Activated CD4-positive, alpha-beta T cell treated with anti-CD3 and anti-CD28 coated beads, Interleukin-2, amount 10 ng/mL, durations not matched to agents 7 days and 5 days (primary cell): ENCODE measurements at regions not wholly inside any gene's neighbourhood (a gene's known extent, or its start where the extent isn't known, plus 50 kb on each side); places are given as distances from the start of the nearest gene placed in this dataset.
"Not testable (repeated sequence)": the region's sequence is repeated elsewhere in the genome, so short reads cannot be mapped to it uniquely, and the experiment has no call there.

Experiments
- CTCF ChIA-PET: fragments of 350-600 bp; sonication (Branson Sonifier 250); formaldehyde crosslinking; loops from one replicate; lab custom pipeline; 2021; ENCODE audit warnings: antibody characterized with exemption; lab: Charles Lee
- POLR2A ChIA-PET: fragments of 350-600 bp; sonication (Branson Sonifier 250); formaldehyde crosslinking; loops from one replicate; lab custom pipeline; 2021; ENCODE audit warnings: antibody characterized with exemption; lab: Charles Lee
- DNase-seq: peaks from one replicate; pipeline ENCODE4 v3.0.0-alpha.2; 2020
- H3K27ac Mint-ChIP-seq: one replicate; pipeline ENCODE4 v1.8.0; 2021; ENCODE audit warnings: mild to moderate bottlenecking, moderate library complexity, mixed read lengths
- H3K27me3 Mint-ChIP-seq: one replicate; pipeline ENCODE4 v1.8.0; 2021; ENCODE audit warnings: mixed read lengths
- H3K36me3 Mint-ChIP-seq: one replicate; pipeline ENCODE4 v1.8.0; 2021; ENCODE audit warnings: low read depth, mixed read lengths
- H3K4me1 Mint-ChIP-seq: one replicate; pipeline ENCODE4 v1.8.0; 2021; ENCODE audit warnings: mixed read lengths
- H3K4me3 Mint-ChIP-seq: one replicate; pipeline ENCODE4 v1.8.0; 2021; ENCODE audit warnings: mild to moderate bottlenecking, moderate library complexity, mixed read lengths
- H3K9me3 Mint-ChIP-seq: one replicate; pipeline ENCODE4 v1.8.0; 2021; ENCODE audit warnings: mixed read lengths

DNA sequence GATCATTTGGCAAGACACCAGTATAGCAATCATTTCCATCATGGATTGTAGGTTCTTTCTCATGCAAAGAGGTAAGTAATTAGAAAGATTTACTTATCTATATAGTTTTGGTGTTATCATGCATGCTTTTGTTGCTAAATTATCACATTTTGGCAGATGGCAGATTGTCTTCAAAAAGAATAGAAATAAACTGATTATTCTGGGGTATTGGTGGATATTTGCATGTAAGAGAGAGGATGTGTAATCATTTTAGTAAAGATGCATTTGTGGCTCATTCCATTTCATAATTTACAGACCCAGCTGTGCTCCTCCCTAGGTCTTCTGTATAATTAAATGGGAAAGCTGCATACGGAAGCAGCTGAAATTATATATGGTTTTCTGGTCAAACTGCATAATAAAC, 875.7 kb upstream of the ANO3 start:
- Mint-ChIP-seq H3K36me3 (no peaks in the 10 kb centered on the region), H3K9me3 (peaks cover 11% of the 10 kb centered on the region), H3K4me3 (no peak overlapping the region)

DNA sequence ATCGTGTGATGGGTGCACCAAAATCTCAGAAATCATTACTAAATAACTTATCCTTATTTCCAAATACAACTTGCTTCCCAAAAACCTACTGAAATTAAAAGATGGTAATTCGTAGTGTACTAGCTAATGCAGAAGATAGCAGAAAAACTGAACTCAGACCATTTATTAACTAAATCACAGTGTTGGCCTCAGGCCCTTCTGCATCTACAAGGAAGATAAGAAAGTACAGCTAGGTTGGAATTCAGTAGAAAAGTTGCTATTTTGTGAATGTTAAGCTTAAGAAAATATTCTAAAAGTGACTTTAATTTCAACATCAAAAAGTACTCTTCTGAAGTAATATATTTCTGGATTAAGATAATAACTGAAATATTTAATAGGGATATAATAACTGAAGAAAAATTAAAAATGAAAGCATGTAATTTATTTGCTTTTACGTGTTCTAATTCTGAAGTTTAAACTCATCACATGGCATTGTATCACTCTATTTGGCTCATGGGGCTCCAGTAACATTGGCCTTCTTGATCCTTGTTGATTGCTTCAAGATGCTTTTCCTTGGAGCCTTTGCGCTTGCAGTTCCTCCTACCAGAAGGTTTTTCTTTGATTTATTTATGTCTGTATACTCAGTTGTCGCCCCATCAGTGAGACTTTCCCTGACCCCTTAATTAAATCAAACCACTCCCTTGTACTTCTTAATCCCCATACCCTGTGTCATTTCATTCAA, 847.9 kb upstream of the ANO3 start:
- ChIA-PET CTCF (no interaction called here), POLR2A (no interaction called here)
- H3K4me1 Mint-ChIP-seq = no peaks in the 10 kb centered on the region
- H3K27ac Mint-ChIP-seq = no peak overlapping the region
- H3K9me3 Mint-ChIP-seq = peaks cover 3% of the 10 kb centered on the region
- no peak for DNase-seq
- no peak overlapping the region for H3K4me3 Mint-ChIP-seq
- no peaks in the 10 kb centered on the region for H3K36me3 Mint-ChIP-seq
- no peaks in the 10 kb centered on the region for H3K27me3 Mint-ChIP-seq

More for the DNA sequence above, 875.7 kb upstream of the ANO3 start:
- POLR2A ChIA-PET = no interaction called here
- H3K27ac Mint-ChIP-seq = no peak overlapping the region
- no peak for DNase-seq
- no peaks in the 10 kb centered on the region for H3K27me3 Mint-ChIP-seq
- no peaks in the 10 kb centered on the region for H3K4me1 Mint-ChIP-seq
- CTCF ChIA-PET = no interaction called here

DNA sequence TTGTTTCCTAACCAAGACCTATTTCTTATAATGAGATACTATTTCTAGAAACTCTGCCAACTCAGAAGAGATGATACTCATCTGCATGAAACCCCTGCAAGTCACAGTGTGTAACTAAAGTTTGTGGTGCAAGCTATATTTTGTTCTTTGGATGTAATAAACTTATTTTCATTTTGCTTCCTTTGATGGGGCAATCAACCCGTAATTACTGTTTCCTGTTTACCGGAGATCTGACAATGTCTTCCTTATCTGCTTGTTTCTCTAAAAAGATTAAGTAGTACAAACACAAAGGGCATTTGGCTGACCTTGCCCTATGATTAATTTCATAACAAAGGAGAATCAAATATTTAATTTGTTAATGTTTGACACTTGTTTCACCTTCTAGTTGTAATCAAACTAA, 846.6 kb upstream of the ANO3 start:
- Mint-ChIP-seq H3K27ac (no peak overlapping the region), H3K36me3 (no peaks in the 10 kb centered on the region), H3K9me3 (peaks cover 3% of the 10 kb centered on the region), H3K4me3 (no peak overlapping the region), H3K27me3 (no peaks in the 10 kb centered on the region), H3K4me1 (no peaks in the 10 kb centered on the region)
- ChIA-PET POLR2A (no interaction called here), CTCF (no interaction called here)
- DNase-seq = no peak

DNA sequence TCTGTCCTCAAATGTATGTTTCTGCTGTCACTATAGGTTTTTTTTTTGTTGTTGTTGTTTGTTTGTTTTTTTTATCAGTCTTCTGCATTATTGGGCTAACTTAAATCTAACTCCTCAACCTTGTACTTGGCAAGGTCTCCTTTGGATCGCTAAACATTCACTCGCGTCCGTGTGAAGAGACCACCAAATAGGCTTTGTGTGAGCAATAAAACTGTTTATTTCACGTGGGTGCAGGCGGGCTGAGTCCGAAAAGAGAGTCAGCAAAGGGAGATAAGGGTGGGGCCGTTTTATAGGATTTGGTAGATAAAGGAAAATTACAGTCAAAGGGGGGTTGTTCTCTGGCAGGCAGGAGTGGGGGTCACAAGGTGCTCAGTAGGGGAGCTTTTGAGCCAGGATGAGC, 845.6 kb upstream of the ANO3 start:
- POLR2A ChIA-PET, H3K36me3 Mint-ChIP-seq, H3K9me3 Mint-ChIP-seq, H3K4me1 Mint-ChIP-seq, DNase-seq, CTCF ChIA-PET, H3K4me3 Mint-ChIP-seq, H3K27me3 Mint-ChIP-seq, H3K27ac Mint-ChIP-seq: not testable (repeated sequence)

DNA sequence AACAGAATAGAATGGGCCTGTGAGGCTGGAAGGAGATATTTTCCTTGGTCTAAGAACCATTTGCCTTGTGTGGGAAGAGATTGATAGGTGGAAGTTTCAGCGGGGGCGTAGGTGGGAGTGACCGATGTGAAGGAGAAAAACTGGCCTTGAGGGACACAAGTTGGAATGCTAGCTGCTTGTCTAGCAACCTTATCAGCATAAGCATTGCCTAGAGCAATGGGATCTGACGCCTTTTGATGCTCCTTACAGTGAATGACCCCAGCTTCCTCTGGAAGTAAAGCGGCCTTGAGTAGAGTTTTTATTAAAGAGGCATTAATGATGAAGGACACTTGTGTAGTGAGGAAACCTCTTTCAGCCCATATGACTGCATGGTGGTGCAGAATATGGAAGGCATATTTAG, 843.8 kb upstream of the ANO3 start:
- not testable (repeated sequence) for DNase-seq, H3K9me3 Mint-ChIP-seq, H3K27me3 Mint-ChIP-seq

DNA sequence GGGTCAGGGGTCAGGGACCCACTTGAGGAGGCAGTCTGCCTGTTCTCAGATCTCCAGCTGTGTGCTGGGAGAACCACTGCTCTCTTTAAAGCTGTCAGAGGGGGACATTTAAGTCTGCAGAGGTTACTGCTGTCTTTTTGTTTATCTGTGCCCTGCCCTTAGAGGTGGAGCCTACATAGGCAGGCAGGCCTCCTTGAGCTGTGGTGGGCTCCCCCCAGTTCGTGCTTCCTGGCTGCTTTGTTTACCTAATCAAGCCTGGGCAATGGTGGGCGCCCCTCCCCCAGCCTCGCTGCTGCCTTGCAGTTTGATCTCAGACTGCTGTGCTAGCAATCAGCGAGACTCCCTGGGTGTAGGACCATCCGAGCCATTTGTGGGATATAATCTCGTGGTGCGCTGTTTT, 830.5 kb upstream of the ANO3 start:
- H3K36me3 Mint-ChIP-seq, H3K27ac Mint-ChIP-seq, H3K4me3 Mint-ChIP-seq, H3K9me3 Mint-ChIP-seq, CTCF ChIA-PET, H3K4me1 Mint-ChIP-seq, H3K27me3 Mint-ChIP-seq, DNase-seq, POLR2A ChIA-PET: not testable (repeated sequence)

More for the DNA sequence above, 843.8 kb upstream of the ANO3 start:
- CTCF ChIA-PET, H3K36me3 Mint-ChIP-seq, H3K27ac Mint-ChIP-seq, H3K4me1 Mint-ChIP-seq, POLR2A ChIA-PET, H3K4me3 Mint-ChIP-seq: not testable (repeated sequence)

DNA sequence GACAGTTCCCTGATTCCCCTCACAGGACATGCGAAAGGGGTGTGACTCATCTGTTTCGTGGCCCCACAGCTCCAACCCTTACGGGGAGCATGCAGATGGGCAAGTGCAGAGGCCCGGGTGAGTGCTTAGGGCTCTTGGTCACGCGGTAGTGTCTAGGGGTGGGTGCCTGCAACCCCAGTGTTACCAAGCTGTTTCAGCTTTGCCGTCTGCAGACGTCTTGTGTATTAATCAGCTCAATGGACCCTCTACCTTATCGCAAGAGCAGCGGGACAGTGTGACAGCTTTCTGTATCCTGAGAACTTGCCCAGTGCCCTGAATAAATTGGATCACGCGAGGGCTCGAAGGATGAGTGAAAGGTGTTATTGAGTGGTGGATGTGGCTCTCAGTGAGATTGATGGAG, 816.4 kb upstream of the ANO3 start:
- Mint-ChIP-seq H3K27me3 (no peaks in the 10 kb centered on the region), H3K9me3 (peaks cover 11% of the 10 kb centered on the region), H3K4me1 (no peaks in the 10 kb centered on the region), H3K36me3 (no peaks in the 10 kb centered on the region), H3K4me3 (no peak overlapping the region), H3K27ac (no peak overlapping the region)
- CTCF ChIA-PET = no interaction called here
- no peak for DNase-seq
- POLR2A ChIA-PET = no interaction called here

DNA sequence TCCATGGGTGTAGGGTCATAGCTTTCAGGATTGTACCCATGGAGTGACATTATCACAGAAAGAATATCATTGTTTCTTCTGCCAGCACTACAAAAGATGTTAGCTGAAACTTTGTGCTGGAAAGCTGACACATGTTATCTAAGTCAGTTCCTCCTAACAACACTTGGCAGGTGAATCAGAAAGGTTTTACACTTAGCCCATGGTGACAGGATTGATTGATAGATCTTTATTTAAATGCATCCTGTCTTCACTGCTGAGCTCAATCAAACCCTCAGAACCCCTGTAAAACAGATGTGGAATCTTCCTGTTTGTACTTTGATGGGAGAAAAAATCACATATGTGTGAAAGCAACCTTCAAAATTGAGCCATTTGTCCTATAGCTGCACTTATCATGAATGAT, 811.5 kb upstream of the ANO3 start:
- no peaks in the 10 kb centered on the region for H3K27me3 Mint-ChIP-seq
- H3K4me1 Mint-ChIP-seq = no peaks in the 10 kb centered on the region

DNA sequence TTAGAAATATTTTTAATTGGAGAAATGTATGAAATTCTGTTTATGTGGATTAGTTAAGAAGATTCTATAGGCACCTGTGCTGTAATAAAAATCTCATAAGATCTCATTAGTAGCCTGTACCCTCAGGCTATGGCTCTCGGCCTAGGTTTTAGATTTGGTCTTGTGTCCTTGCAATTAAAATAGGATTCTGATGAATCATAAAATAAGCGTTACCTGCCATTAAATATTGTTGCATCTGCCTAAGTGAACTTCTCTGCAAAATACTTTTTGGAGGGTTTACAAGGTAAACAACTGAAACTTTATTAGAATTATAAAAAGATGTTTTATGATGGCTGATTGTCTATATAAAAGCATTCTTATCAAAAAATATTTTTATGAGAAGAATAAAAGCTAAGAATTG, 804.1 kb upstream of the ANO3 start:
- POLR2A ChIA-PET = no interaction called here
- H3K4me3 Mint-ChIP-seq = no peak overlapping the region

More for the DNA sequence above, 811.5 kb upstream of the ANO3 start:
- H3K36me3 Mint-ChIP-seq = no peaks in the 10 kb centered on the region
- ChIA-PET CTCF (no interaction called here), POLR2A (no interaction called here)
- peaks cover 7% of the 10 kb centered on the region for H3K9me3 Mint-ChIP-seq
- no peak for DNase-seq
- no peak overlapping the region for H3K4me3 Mint-ChIP-seq
- H3K27ac Mint-ChIP-seq = no peak overlapping the region

DNA sequence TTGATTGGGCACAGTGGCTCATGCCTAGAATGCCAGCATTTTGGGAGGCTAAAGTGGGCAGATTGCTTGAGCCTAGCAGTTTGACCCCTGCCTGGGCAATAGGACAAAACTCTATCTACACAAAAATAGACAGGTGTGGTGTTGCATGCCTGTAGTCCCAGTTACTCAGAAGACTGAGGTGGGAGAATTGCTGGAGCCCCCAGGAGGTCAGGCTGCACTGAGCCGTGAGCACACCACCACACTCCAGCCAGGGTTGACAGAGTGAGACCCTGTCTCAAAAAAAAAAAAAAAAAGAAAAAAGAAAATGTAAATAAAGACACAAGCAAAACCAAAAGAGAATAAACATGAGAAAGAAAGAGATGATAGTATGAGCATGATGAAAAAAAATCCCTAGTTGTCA, 802.4 kb upstream of the ANO3 start:
- H3K27ac Mint-ChIP-seq = no peak overlapping the region
- H3K4me3 Mint-ChIP-seq = no peak overlapping the region
- H3K4me1 Mint-ChIP-seq = no peaks in the 10 kb centered on the region
- CTCF ChIA-PET = no interaction called here
- POLR2A ChIA-PET = no interaction called here
- no peak for DNase-seq
- no peaks in the 10 kb centered on the region for H3K36me3 Mint-ChIP-seq
- no peaks in the 10 kb centered on the region for H3K27me3 Mint-ChIP-seq
- H3K9me3 Mint-ChIP-seq = peaks cover 4% of the 10 kb centered on the region

More for the DNA sequence above, 804.1 kb upstream of the ANO3 start:
- Mint-ChIP-seq H3K36me3 (no peaks in the 10 kb centered on the region), H3K9me3 (peaks cover 2% of the 10 kb centered on the region), H3K27me3 (no peaks in the 10 kb centered on the region), H3K27ac (no peak overlapping the region), H3K4me1 (no peaks in the 10 kb centered on the region)
- no peak for DNase-seq
- CTCF ChIA-PET = no interaction called here

DNA sequence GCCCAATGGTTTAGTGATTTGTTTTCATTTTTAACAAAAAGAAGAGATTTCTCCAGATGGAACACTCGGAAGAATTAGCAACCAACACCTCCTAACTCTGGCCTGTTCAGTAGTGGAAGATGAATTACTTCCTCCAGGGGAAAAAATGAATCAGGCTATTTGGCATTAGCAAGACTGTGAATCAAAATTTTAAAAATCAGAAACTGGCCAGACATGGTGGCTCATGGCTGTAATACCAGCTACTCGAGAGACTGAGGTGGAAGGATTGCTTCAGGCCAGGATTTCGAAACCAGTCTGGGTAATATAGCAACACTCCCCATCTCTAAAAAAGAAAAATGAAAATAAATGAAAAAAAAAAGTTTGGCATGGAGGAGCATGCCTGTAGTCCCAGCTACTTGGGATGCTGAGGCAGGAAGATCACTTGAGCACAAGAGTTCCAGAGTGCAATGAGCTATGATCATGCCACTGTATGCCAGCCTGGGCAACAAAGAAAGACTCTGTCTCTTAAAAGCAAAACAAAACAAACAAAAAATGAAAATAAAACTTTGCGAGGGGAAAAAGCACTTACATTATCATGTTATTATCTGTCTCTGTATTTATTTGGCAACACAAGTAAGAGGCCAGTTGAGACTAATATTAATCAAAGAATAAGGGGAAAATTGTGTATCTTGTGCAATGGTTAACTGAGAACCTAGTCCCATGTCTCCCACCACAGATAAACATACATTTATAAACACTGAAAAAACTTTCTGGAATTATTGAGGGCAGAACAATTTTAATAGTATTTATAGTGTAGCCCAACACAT, 796.3 kb upstream of the ANO3 start:
- H3K4me1 Mint-ChIP-seq = no peaks in the 10 kb centered on the region
- POLR2A ChIA-PET = no interaction called here

DNA sequence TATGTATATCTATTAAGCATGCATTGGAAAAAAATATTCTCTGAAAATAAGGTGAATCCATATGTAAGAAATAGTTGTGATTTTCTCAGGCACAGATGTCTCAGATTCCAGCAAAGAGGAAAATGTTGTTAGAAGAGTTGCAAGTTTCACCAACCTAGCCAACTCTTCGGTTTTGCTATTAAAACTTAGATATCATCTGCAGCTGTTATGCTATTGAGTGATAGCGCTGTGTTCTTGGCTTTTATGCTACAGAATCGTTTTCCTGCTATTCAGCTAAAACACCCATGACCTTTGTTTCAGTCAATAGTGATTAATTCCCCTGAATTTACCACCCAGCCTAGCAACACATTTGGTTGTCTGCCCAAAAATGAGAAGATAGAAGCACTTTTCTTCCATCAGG, 795.6 kb upstream of the ANO3 start:
- no peak overlapping the region for H3K4me3 Mint-ChIP-seq
- H3K4me1 Mint-ChIP-seq = no peaks in the 10 kb centered on the region
- no peaks in the 10 kb centered on the region for H3K36me3 Mint-ChIP-seq
- DNase-seq = no peak
- H3K9me3 Mint-ChIP-seq = peaks cover 6% of the 10 kb centered on the region
- ChIA-PET POLR2A (no interaction called here), CTCF (no interaction called here)
- no peaks in the 10 kb centered on the region for H3K27me3 Mint-ChIP-seq
- no peak overlapping the region for H3K27ac Mint-ChIP-seq

More for the DNA sequence above, 796.3 kb upstream of the ANO3 start:
- H3K27me3 Mint-ChIP-seq = no peaks in the 10 kb centered on the region
- CTCF ChIA-PET = no interaction called here
- H3K27ac Mint-ChIP-seq = no peak overlapping the region
- H3K36me3 Mint-ChIP-seq = no peaks in the 10 kb centered on the region
- no peak overlapping the region for H3K4me3 Mint-ChIP-seq
- H3K9me3 Mint-ChIP-seq = peaks cover 8% of the 10 kb centered on the region
- no peak for DNase-seq

DNA sequence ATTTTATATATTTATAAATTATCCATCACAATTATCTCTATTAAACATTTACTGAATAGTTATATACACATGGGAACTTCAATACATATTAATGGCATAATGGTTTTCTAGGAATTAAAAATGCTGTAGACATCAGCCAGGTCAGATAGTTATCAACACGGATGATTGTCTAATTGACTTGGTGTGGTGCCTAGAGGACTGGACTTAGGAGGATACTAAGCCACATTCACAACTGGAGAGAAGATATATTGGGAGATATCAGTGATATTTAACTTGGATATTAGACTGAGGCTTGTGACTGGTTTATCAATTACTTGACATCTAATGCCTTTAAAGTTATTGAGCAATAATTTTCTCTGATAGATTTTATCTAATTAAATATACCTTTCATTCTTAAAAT, 794.5 kb upstream of the ANO3 start:
- POLR2A ChIA-PET = no interaction called here
- peaks cover 6% of the 10 kb centered on the region for H3K9me3 Mint-ChIP-seq
- CTCF ChIA-PET = no interaction called here
- no peak overlapping the region for H3K27ac Mint-ChIP-seq
- H3K27me3 Mint-ChIP-seq = no peaks in the 10 kb centered on the region
- no peak for DNase-seq
- H3K4me3 Mint-ChIP-seq = no peak overlapping the region
- H3K4me1 Mint-ChIP-seq = no peaks in the 10 kb centered on the region
- no peaks in the 10 kb centered on the region for H3K36me3 Mint-ChIP-seq
